ENCODE measurements at regions not wholly inside any gene's neighbourhood (a gene's known extent, or its start where the extent isn't known, plus 50 kb on each side); places are given as distances from the start of the nearest gene placed in this dataset.
"Not testable (repeated sequence)": the region's sequence is repeated elsewhere in the genome, so short reads cannot be mapped to it uniquely, and the experiment has no call there.

DNA sequence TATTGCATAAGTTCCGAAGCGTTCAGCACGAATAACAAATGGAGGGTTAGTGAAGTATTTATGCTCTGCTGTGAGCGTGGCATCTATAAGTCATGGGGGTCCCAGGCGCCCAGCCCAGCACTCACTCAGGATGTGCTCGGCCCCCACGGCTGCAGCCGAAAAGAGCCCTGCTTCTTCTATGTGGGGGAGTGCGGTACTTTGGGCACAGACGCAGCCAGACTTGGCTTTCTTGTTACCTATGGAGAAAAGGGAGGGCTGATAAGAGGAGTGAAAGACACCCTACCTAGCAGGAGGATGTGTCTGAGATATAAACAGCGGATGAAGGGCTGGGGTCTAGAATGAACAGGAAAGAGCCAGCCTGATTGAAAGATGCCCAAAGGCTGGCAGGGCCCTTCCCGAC is 51.4 kb downstream of the MRPL36 start:
- DNase-seq (ENCODE audit: low read depth): no peak

DNA sequence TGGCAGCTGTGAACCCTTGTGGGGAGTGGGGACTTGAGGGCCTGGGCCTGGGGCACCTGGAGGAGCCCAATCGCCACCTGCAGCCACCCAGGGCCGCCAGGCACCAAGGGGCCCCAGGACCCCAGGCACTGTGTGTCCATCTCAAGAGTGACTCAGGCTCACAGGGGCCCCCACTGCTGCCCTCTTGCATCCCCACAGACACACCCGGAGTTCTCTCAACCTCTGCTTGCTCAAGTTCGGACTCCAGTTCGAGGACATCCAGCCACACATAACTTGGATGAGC is 51.9 kb downstream of the MRPL36 start:
- no peak for DNase-seq (ENCODE audit: low read depth)

DNA sequence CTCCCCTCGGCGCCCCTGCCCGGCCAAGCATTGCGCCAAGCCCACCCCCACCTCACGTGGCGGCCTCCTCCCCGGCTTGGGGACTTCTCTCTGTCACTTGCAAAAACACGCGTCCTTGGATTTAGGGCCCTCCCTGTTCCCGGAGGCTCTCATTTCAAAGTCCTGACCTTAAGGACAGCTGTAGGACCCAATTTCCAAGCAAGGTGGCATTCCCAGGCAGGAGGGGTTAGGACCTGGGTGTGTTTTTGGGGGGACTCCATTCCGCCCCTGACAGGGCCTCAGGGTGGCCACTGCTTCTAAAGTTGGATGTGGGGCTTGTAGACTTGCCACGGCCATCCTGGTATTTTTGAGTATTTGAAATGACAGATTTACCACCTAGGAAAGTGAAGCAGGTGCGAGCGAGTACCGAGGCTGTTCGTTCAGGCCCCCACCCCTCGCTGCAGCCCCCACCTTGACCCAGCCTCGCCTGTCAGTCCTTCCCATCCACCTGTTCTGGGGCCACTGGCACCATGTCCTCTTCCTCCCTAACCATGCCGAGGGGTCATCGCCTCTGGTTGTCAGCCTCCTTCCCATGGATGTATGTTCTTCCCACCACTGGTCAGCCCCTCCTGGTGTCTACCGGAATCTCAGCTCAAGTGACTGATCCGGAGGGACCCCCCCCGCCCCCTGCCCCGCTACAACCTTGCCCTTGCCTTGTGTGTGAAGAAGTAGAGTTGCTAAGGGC is 52.4 kb downstream of the MRPL36 start:
- DNase-seq (ENCODE audit: low read depth): no peak

DNA sequence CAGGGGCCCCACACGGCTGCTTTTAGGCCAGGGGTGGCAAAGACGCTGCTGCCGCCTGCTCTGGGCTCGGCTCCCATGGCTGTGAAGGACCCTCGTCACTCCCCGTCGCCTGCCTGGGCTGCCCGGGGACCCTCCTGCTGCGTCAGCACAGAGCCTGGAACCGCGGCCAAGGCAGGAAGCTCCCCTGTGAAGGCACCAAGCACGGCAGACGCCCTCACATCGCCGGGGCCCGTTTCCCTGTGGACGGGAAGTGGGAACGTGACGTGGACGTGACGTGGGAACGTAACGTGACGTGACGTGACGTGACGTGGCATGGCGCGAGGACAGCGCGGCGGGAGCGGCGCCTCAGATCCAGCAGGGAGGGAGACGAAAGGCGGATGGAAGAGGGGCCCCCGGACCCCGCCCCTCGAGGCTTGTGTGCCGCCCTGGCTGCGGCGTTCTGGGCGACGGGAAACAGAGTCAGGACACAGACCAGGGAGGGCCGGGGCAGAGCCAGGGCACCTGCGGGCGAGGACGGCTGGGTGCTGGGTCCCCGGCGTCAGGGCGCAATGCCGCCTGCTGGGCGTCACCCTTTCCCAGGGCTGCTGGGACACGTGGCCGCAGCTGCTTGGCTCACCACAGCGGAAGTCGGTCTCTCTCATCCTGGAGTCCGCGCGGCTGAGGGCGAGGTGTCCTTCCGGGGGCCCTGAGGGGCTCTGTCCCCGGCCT is 53.1 kb downstream of the MRPL36 start:
- DNase-seq (ENCODE audit: low read depth): no peak

DNA sequence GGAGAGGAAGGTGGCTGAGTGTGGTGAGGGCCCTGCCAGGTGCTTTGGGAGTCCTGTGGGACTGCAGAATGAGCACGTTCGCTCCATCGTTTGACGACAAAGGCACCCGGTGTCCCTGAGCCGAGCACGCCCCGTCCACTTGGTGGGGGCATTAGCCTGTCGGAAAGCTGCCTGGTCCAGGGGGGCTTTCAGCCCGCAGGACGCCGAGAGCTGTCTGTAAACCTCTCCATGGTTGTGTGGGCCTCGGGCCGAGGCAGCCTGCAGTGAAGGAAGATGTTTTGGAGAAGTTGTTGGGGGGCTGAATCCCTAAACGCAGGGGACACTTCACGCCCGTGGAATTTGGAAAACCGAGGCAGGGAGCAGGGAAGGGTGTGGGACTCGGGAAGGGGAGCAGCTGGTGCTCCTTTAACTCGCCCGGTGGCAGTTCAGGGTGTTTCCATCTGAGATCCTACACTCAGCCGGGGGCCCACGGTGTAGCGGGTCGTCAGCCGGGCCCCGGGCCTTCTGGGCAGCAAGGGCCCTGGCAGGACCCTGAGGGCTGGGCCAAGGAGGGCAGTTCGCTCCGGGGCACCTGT is 53.8 kb downstream of the MRPL36 start:
- no peak for DNase-seq (ENCODE audit: low read depth)

DNA sequence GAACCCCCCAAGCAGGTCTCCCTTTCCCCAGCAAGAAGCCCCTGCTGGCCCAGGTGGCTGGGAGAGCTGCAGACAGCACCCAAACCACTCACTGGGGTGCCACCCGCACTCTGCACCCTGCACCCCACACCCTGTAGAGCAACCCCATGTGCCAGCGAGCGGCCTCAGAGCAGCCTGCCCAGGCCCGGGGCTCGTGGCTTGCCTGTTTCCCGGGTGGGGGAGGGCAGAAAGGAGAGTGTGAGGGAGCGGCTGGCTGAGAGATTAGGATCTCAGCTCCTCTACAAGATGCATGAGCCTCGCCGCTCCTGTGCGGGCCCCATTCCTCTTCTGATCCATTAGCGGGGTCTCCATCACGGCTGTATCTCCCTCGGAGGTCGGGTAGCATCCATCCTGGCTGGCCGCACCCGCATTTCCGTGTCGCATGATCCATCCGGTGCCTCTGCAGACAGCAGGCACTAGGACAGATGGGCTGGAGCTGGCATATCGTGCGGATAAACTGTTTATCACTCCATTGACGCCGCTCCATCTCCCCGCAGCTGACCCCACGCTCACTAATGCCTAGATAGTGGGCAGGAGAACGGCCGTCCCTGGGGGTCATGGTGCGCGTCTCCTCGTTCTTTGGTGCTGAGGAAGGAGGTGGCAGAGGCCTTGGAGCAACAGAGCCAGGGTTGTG is 54.4 kb downstream of the MRPL36 start:
- DNase-seq (ENCODE audit: low read depth): no peak

DNA sequence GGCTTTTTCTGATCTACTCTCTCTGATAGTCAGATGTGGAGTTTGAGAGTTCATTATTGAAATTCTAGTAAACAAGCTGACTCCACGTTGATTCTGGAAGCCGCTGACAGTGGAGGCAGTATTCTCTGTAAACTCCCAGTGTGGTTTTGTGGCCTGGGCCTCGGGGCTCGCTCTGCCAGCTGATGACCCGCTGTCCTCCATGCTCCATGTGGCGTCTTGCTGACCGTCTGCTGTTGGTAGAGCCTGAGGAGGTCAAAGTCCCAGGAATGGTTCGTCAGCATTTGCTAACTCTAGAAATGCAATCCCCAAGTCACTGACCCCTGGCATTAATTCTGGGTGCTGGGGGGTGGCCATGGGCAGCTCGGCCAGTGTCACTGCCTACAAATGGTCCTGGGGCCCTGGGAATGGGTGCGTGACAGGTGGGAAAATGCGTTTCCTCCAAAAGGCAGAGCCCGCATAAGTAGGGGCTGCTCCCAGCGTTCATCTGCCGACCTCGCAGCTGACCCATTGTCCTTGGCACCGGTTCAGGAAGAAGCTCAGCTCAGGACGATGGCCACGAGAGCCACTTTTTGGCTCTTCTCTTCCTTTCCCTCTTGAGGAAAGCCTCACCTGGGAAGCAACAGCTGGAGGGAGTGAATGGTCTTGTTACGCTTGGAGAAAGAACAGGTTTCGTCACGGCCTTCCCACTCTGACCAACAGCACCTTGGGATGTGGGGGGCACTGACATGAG is 55.1 kb downstream of the MRPL36 start:
- no peak for DNase-seq (ENCODE audit: low read depth)

DNA sequence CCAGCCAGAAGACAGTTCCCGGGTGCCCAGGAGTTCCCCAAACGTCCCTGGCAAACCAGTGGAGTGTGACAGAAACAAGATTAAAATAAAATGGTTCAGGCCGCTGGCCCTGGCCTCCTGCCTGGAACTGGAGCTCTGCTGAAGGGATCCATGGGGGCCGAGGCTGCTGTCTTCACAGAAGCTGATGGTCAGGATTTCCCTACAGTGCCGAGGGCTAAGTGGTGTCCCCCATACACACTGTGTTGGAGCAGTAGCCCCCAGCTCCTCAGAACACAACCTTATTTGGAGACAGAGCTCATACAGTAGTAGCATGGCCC is 55.9 kb downstream of the MRPL36 start:
- DNase-seq (ENCODE audit: low read depth): no peak

DNA sequence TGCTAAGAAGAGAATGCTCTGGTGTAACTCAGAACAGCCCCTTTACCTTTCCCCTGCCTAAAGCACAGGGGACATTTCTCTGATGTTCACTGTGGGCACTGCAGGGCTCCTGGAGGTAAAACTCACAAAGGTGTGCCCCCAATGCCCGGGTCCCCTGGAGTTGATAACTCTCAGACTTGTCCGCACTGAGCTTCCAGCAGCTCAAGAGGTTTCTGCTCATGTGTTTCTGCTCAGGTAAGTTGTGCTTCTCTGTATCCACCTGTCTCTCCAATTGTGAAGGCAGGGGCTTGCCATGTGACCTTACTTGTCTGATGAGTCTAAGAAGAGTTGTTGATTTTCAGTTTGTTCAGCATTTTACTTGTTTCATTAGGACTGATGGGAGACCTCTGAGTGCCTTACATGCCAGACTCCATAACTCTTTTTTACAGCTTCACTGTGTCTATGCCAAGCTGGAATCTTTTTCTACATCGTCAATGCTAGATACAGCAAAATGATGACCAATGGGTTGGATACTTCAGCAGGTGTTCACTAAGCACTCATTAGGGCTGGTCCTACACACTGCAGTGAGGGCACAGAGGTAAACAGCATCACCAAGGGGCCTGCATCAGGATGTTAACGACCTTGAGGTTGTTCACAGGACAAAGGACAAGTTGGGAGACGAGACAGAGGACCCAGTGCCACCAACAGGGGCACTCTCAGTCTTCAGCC is 56.4 kb downstream of the MRPL36 start:
- DNase-seq (ENCODE audit: low read depth): no peak

DNA sequence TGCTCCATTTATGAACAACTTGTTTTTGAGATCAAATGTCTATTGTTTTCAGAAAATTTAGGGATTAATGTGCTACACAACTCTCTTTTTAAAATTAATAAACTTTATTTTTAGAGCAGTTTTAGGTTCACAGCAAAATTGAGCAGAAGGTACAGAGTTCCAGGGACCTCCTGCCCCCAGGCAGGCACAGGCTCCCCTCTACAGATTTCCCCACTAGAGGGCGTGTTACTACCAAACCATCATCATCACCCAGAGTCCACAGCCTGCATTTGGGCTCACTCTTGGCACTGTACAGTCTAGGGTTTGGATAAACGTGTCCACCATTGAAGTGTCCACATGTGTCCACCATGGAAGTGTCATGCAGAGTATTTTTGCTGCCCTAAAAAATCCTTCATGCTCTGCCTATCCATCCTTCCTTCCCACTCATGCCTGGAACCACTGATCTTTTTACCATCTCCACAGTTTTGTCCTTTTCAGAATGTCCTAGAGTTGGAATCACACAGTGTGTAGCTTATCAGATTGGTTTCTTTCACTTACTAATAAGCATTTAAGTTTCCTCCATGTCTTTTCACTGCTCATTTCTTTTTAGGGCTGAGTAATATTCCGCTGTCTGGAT is 61.7 kb downstream of the MRPL36 start:
- peak; percentile 32 for DNase-seq (ENCODE audit: low read depth)

DNA sequence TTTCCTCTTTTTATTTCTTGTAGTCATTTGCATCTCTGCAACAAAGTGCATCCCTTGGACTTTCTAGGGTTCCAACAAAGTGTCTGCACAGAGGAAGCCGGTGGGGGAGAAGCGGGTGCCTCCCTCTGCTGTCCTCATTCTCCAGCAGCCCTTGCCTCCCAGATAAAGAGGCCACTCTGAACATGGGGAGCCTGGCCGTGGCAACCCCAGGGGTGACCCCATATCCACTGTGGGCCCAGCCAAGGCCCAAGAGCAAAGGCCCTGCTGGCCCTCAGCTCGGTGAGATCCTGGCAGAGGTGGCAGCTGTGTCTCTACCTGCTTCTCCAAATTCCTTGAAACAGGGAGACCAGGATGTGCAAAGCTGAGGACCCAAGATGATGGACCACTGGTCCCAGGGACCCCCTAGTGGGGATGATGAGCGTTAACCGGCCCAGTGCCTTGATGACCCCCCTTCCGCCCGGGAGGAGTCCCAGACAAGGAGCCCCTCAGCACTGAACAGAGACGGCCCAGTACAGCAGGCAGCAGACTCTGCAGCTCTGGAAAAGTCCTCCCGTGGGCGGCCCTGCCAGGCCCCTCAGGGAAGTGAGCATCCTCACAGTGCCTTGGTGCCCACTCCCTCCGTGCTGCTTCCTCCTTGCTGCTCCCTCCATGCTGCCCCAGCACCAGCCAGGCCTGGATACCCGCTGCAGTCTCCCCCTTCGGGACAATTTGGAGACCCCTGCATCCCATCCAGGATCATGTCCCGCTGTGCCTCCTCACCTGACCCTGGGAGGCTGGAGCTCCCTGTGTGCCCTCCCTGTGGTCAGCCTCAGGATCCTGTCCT is 62.5 kb downstream of the MRPL36 start:
- DNase-seq (ENCODE audit: low read depth): no peak

DNA sequence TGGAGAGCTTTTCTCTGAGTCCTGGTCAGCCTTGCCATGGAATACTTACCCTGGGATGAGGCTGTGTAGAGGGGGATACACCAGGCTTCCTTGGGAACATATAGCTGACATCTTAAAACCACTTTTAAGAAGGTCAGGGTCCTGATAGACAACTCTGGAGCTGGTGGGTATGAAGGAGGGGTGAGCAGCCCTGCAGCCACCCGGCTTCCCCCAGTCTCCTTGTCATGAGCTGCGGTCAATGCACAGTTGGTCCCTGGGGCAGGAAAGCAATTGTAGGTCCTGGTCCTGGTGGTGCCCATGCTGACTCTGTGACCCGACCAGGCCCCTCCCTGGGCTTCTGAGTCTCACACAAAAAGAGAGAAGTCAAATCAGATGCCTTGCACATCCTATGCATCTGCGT is 63.6 kb downstream of the MRPL36 start:
- no peak for DNase-seq (ENCODE audit: low read depth)

DNA sequence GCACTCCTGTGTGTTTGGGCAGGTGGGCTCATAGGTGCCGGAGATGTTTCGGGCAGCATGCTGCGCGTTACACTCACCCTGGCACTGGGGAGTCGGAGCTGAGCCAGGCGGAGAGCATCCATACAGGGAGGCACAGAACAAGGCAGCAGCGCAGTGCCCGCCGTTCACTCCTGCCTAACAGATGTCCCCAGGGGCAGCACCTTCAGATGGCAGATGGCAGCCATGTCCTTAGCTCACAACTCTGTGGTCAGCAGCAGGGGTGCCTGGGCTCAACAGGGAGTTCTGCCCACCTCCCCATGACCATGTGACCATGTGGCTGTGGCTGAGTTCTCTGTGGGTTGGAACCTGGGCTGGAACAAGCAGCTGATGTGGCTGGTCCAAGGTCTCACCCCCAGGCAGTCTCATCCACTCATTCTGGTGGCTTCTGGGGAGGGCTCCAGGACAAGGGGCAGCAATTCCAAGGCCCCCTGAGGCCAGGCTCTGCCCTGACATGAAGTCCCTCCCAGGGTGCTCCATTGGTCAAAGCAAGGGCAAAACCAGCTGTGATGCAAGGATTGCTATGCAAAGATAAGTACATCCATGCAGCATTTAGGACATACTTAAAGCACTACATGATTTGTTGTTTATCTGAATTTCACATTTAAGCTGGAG is 64.2 kb downstream of the MRPL36 start:
- no peak for DNase-seq (ENCODE audit: low read depth)

DNA sequence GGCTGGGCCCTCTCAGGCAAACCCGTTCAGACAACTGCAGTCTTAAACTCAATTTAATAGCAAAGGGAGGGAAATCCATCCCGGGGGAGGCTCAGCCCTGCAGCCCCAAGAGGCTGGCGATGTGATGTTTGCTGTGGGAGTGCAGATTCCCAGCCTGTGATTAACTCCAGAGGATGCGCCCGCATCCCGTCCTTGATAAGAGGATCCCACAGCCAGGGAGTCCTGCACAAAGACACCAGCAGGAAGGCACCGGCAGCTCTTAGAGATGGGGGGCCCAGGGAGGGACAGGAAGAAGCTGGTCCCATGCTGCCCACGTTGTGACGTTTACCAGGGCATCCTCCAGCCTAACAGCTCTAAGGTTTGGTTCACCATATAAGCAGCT is 64.7 kb downstream of the MRPL36 start:
- no peak for DNase-seq (ENCODE audit: low read depth)

DNA sequence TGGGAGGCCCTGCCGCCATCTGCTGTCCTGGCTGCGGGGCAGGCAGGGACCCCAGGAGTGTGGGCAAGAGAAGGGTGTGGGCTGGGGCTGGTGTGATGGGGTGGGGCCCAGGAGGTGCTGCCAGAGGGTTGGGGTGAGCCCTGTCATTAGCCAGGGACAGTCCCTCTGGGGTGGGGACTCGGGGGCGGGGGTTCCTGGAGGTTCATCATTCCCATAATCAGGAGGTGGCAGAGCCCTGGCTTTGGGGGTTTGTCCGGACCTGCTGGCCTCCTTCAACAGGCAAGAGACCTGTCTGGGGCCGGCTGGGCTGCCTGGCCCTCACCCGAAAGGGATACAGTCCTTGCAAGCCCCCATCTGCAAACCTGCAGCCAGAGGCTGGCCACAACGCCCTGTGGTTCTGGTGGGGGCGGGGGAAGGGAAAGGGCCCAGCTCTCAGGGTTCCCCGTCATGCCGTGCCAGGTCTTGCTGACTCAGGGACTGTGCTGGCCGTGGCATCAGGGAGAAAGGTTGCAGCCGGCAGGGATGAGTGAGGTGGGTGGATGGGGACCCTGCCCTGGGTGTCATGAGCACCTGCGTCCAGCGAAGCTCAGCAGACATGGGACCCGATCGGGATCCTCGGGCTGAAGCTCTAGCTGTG is 65.2 kb downstream of the MRPL36 start:
- no peak for DNase-seq (ENCODE audit: low read depth)

DNA sequence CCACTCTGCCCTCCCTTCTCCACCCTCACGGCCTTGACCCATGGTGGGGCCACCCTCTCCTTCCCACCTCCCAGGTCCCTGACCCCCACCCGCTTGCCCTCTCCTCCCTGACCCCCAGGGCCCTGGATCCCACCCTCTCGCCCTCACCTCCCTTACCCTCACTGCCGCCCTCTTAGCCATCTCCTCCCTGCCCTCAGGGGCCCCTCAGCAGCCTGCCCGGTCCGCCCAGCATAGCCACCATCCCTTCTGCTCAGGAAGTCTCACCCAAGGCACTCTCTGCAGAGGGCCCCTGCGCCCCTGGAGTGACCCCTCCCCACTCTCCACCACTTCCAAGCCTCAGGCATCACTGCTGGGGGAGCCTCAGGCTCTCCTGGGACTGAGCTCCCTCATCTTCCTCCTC is 66.3 kb downstream of the MRPL36 start:
- no peak for DNase-seq (ENCODE audit: low read depth)

DNA sequence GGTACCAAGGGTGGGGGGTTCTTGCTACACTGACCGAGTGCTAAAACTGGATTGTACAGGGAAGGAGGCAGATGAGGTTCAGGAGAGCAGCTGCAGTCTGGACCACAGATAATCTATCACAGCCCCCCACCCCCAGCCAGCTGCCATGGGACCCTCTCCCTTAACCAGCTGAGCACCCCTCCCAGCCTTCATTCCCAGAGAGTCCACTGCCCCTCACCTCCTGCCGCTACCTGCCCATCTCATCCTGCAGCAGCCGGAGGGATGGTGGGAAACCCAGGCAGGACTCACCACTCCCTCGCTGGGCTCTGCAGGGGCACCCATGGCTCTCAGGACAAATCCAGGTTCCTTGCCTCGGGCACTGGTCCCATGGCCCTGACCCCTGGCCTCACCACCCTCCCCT is 66.7 kb downstream of the MRPL36 start:
- no peak for DNase-seq (ENCODE audit: low read depth)

DNA sequence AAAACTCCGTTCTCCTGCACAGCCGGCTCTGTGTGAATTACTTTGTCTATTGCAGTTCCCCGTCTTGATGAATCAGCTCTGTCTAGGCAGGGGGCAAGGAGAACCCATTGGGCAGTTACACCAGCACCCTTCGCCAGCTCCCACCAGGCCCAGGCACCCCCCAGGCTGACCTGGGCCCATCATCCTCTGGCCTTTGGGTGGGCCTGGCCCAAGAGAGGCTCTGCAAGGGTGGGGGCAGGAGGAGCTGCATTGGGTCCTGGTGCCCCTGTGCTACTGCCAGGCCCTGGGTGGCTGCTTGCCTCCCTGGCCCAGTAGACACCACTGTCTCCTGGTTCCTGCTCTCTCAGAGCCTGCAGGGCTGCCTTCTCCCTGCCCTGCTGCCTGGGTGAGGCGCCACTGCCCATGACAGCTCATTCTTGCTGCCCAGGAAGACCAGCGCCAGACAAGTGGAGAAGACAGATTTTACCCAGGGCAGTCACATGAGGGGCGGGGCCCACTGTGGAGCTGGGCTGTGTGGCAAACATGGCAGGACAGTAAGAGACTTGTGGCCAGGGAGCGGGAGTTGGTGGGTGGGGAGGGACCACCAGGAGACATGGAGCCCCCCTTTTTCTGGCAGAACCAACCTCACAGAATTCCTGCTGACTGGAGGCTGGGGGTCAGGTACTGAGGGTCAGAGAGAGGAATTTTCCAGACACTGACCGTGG is 67.2 kb downstream of the MRPL36 start:
- DNase-seq (ENCODE audit: low read depth): no peak

DNA sequence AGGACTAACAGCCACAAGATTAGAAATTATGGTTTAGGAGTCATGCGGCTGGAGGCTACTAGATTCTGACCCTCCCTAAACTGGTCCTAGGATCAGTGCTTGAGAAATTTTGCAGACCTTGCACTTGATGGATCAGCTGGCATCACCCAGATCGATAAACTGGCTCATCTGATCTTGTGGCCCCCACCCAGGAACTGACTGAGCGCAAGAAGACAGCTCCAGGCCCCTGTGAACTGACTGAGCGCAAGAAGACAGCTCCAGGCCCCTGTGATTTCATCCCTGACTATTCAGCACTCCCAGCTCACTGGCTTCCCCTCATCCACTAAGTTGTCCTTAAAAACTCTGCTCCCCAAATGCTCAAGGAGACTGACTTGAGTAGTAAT is 67.8 kb downstream of the MRPL36 start:
- DNase-seq (ENCODE audit: low read depth): not testable (repeated sequence)
